ENCODE measurements at regions not wholly inside any gene's neighbourhood (a gene's known extent, or its start where the extent isn't known, plus 50 kb on each side); places are given as distances from the start of the nearest gene placed in this dataset.
"Not testable (repeated sequence)": the region's sequence is repeated elsewhere in the genome, so short reads cannot be mapped to it uniquely, and the experiment has no call there.

DNA sequence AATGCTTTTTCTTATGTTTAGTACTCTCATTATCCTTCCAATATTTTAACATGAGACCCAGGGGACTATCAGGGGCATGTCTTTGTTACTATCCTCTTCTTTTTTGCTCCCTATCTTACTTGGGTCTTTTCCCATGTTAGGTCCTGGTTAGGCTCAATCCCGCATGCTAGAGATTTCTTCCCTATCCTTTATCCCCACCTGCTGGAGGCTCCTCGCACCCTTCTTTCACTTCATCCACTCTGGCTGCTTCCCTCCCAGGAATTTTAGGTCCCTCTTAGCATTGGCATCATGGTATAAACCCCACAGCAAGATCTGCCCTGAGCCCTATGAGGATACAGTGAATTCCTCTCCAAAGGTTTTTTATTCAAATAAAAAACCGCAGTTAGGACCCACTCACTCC lies 567.3 kb downstream of the ANKRD30B start:
- H3K4me3 ChIP-seq (ENCODE audit: low read depth, low read length): not testable (repeated sequence)

DNA sequence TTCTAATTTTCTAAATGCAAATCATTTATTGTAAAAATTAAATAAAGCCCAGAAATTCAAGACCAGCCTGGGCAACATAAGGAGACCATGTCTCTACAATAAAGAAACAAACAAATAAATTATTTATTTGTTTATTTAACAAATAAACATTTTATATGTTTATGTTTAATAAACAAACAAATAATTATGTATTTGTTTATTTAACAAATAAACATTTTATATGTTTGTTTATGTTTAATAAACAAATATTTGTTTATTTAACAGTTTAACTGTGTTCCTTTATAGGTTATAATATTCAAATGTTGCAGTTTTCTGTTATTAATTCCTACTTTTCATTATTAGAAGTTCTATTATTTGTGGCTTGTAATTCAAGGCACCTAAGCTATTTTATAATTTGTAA lies 570.7 kb downstream of the ANKRD30B start:
- DNase-seq (ENCODE audit: low read depth); H3K4me3 ChIP-seq (ENCODE audit: low read depth, low read length): not testable (repeated sequence)

More for the DNA sequence above, 567.3 kb downstream of the ANKRD30B start:
- not testable (repeated sequence) for DNase-seq (ENCODE audit: low read depth)

- DNase-seq (ENCODE audit: low read depth); H3K4me3 ChIP-seq (ENCODE audit: low read depth, low read length): not testable (repeated sequence)
Observed at GRCh38 chr18:15329713-15330112, 581.7 kb downstream of the ANKRD30B start.

DNA sequence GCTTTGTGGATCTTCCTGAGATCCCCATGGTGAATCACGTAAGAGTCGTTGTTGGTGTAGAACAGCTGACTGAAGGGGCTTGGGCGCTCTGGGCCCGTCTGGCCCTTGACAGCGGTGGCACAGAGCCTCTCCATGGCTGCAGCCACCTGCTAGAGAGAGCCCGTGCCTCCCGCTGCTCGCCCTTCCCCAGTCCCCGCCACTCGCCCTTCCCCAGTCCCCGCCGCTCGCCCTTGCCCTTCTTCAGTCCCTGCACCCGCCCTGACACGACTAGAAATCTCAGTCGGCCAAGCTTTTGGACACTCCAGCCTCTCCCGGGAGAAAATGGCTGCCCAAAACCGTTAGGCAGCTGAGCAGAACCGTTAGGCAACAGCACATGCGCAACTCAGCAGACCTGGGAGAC lies 582.2 kb downstream of the ANKRD30B start:
- not testable (repeated sequence) for DNase-seq (ENCODE audit: low read depth); H3K4me3 ChIP-seq (ENCODE audit: low read depth, low read length)

GRCh38 chr18:15330600-15330999 lies 582.6 kb downstream of the ANKRD30B start:
- H3K4me3 ChIP-seq (ENCODE audit: low read depth, low read length); DNase-seq (ENCODE audit: low read depth): not testable (repeated sequence)

DNA sequence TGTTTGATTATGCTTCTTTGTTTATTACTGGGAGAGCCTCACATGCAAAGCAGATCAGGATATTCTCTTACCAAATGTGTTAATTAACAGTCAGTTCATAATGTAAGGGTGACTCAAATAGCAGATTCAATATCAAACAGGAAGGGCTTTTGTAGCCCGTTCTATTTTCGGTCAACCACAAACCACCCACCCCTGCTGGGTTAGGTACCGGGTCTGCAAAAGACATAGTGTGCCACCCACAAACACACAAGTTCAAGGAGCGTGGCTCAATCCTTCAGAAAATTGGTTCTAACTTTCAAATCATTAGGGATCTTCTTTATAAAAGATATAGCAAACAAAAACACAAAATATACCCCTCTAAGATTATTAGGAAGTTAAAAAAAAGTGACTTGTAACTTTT lies 627.7 kb downstream of the ANKRD30B start:
- not testable (repeated sequence) for H3K4me3 ChIP-seq (ENCODE audit: low read depth, low read length); DNase-seq (ENCODE audit: low read depth)

GRCh38 chr18:15407874-15408273 lies 659.9 kb downstream of the ANKRD30B start:
- peak; percentile 0 for DNase-seq (ENCODE audit: low read depth)

More at GRCh38 chr18:15407874-15408273, 659.9 kb downstream of the ANKRD30B start:
- not testable (repeated sequence) for H3K4me3 ChIP-seq (ENCODE audit: low read depth, low read length)
